Neural progenitor cell (in vitro differentiated cells): ENCODE measurements at regions not wholly inside any gene's neighbourhood (a gene's known extent, or its start where the extent isn't known, plus 50 kb on each side); places are given as distances from the start of the nearest gene placed in this dataset.
"Not testable (repeated sequence)": the region's sequence is repeated elsewhere in the genome, so short reads cannot be mapped to it uniquely, and the experiment has no call there.

Experiments used
- DNase-seq: peaks from one replicate; pipeline ENCODE4 v3.0.0-alpha.2; 2016; ENCODE audit warnings: low spot score
- H2AFZ ChIP-seq: fragments of 200-600 bp; sonication (generic); replicated peaks from 2 replicates; pipeline ENCODE4 v1.6.1; 2016; ENCODE audit warnings: antibody characterized with exemption
- H3F3A ChIP-seq: fragments of 200-600 bp; sonication (generic); 2 replicates; pipeline ENCODE4 v1.6.1; 2016; ENCODE audit warnings: antibody characterized with exemption, low read depth
- H3K27ac ChIP-seq: fragments of 200-600 bp; sonication (generic); 2 replicates; pipeline ENCODE4 v1.5.1; 2016; ENCODE audit warnings: mild to moderate bottlenecking
- H3K27me3 ChIP-seq: fragments of 200-600 bp; sonication (generic); 2 replicates; pipeline ENCODE4 v1.6.1; 2016; ENCODE audit warnings: mild to moderate bottlenecking, moderate library complexity
- H3K36me3 ChIP-seq: fragments of 200-600 bp; sonication (generic); 2 replicates; pipeline ENCODE4 v1.5.1; 2016
- H3K4me1 ChIP-seq: fragments of 200-600 bp; sonication (generic); 2 replicates; pipeline ENCODE4 v1.6.1; 2016; ENCODE audit warnings: mixed run types
- H3K4me2 ChIP-seq: fragments of 200-600 bp; sonication (generic); 2 replicates; pipeline ENCODE4 v1.6.1; 2016
- H3K4me3 ChIP-seq: fragments of 200-600 bp; sonication (generic); 2 replicates; pipeline ENCODE4 v1.5.1; 2016
- H3K79me2 ChIP-seq: fragments of 200-600 bp; sonication (generic); 2 replicates; pipeline ENCODE4 v1.6.1; 2016; ENCODE audit warnings: low read depth
- H3K9ac ChIP-seq: fragments of 200-600 bp; sonication (generic); 2 replicates; pipeline ENCODE4 v1.6.1; 2016
- H3K9me3 ChIP-seq: fragments of 200-600 bp; sonication (generic); 2 replicates; pipeline ENCODE4 v1.5.1; 2016; ENCODE audit warnings: low read depth
- H4K20me1 ChIP-seq: fragments of 200-600 bp; sonication (generic); 2 replicates; pipeline ENCODE4 v1.6.1; 2016; ENCODE audit warnings: low read depth
- H3K27ac Mint-ChIP-seq: 3 replicates; pipeline ENCODE4 v1.8.0; 2021; ENCODE audit warnings: mixed read lengths
- H3K27me3 Mint-ChIP-seq: 2 replicates; pipeline ENCODE4 v1.8.0; 2022; ENCODE audit warnings: low read depth, mild to moderate bottlenecking, inconsistent platforms, moderate library complexity, mixed read lengths; ENCODE audit not compliant: insufficient read depth
- H3K36me3 Mint-ChIP-seq: 3 replicates; pipeline ENCODE4 v1.8.0; 2021; ENCODE audit warnings: mixed read lengths
- H3K4me1 Mint-ChIP-seq: 3 replicates; pipeline ENCODE4 v1.8.0; 2021; ENCODE audit warnings: mixed read lengths
- H3K4me3 Mint-ChIP-seq: 3 replicates; pipeline ENCODE4 v1.8.0; 2021; ENCODE audit warnings: mild to moderate bottlenecking, moderate library complexity, mixed read lengths
- H3K9me3 Mint-ChIP-seq: 3 replicates; pipeline ENCODE4 v1.8.0; 2020; ENCODE audit warnings: mixed read lengths
- CTCF ChIP-seq: fragments of 200-600 bp; sonication (generic); IDR thresholded peaks from 2 replicates; pipeline ENCODE4 v1.5.1; 2017; ENCODE audit warnings: antibody characterized with exemption, mild to moderate bottlenecking
- EZH2 ChIP-seq: fragments of 200-600 bp; sonication (generic); IDR thresholded peaks from 2 replicates; pipeline ENCODE4 v1.6.1; 2017; ENCODE audit warnings: antibody characterized with exemption, mild to moderate bottlenecking, moderate library complexity
- EZH2phosphoT487 ChIP-seq: fragments of 200-600 bp; sonication (generic); IDR thresholded peaks from 2 replicates; pipeline ENCODE4 v1.6.1; 2017; ENCODE audit warnings: antibody characterized with exemption

GRCh38 chr7:15813448-15813847 lies 127.0 kb upstream of the MEOX2 start:
- Mint-ChIP-seq H3K27ac (no peak overlapping the region), H3K4me1 (no peaks in the 10 kb centered on the region), H3K9me3 (peaks cover 3% of the 10 kb centered on the region), H3K4me3 (no peak overlapping the region), H3K36me3 (no peaks in the 10 kb centered on the region), H3K27me3 (no peaks in the 10 kb centered on the region)
- no peak for TF ChIP-seq EZH2phosphoT487
- TF ChIP-seq CTCF: no peak
- no peak for TF ChIP-seq EZH2
- Histone ChIP-seq H3K27me3 (no peaks in the 10 kb centered on the region), H3K4me2 (no peak overlapping the region), H3K4me1 (no peaks in the 10 kb centered on the region), H3K27ac (no peak overlapping the region), H2AFZ (no peak overlapping the region), H3K9ac (no peak overlapping the region), H4K20me1 (no peaks in the 10 kb centered on the region), H3K4me3 (no peak overlapping the region), H3K36me3 (no peaks in the 10 kb centered on the region), H3K79me2 (no peaks in the 10 kb centered on the region), H3F3A (no peaks in the 10 kb centered on the region), H3K9me3 (no peaks in the 10 kb centered on the region)
- no peak for DNase-seq

- H3K4me2 ChIP-seq, H3K36me3 ChIP-seq, H3K9ac ChIP-seq, H3K9me3 ChIP-seq, H3K4me1 ChIP-seq, H3K79me2 ChIP-seq, H3K4me1 Mint-ChIP-seq, H2AFZ ChIP-seq, H3F3A ChIP-seq, H3K27me3 ChIP-seq, H3K9me3 Mint-ChIP-seq, H4K20me1 ChIP-seq, H3K27ac Mint-ChIP-seq, H3K4me3 Mint-ChIP-seq, DNase-seq, H3K27me3 Mint-ChIP-seq, H3K4me3 ChIP-seq, H3K36me3 Mint-ChIP-seq, H3K27ac ChIP-seq: not testable (repeated sequence)
Measured at GRCh38 chr7:15810383-15810782, 123.9 kb upstream of the MEOX2 start.

GRCh38 chr7:15809936-15810335 lies 123.5 kb upstream of the MEOX2 start:
- not testable (repeated sequence) for H3K79me2 ChIP-seq, H2AFZ ChIP-seq, H3K9me3 ChIP-seq, H3K9ac ChIP-seq, H3K4me3 ChIP-seq, H3K27me3 Mint-ChIP-seq, H3K4me3 Mint-ChIP-seq, H3K36me3 Mint-ChIP-seq, H3F3A ChIP-seq, H4K20me1 ChIP-seq, H3K4me1 Mint-ChIP-seq, H3K27ac ChIP-seq, H3K27ac Mint-ChIP-seq, H3K4me1 ChIP-seq, H3K4me2 ChIP-seq, H3K9me3 Mint-ChIP-seq, H3K27me3 ChIP-seq, H3K36me3 ChIP-seq, DNase-seq

GRCh38 chr7:15805891-15806290 lies 119.4 kb upstream of the MEOX2 start:
- no peak overlapping the region for H2AFZ ChIP-seq
- peaks cover 12% of the 10 kb centered on the region for H3K4me1 ChIP-seq
- H4K20me1 ChIP-seq: no peaks in the 10 kb centered on the region
- Mint-ChIP-seq H3K4me3 (no peak overlapping the region), H3K36me3 (no peaks in the 10 kb centered on the region), H3K27me3 (no peaks in the 10 kb centered on the region), H3K27ac (no peak overlapping the region), H3K9me3 (peaks cover 3% of the 10 kb centered on the region), H3K4me1 (peaks cover 7% of the 10 kb centered on the region)
- no peak overlapping the region for H3K27ac ChIP-seq
- TF ChIP-seq CTCF (no peak), EZH2phosphoT487 (no peak), EZH2 (no peak)
- no peak for DNase-seq
- no peak overlapping the region for H3K9ac ChIP-seq
- H3K36me3 ChIP-seq: no peaks in the 10 kb centered on the region
- H3K4me3 ChIP-seq: no peak overlapping the region
- no peaks in the 10 kb centered on the region for H3K9me3 ChIP-seq
- H3F3A ChIP-seq: no peaks in the 10 kb centered on the region
- H3K27me3 ChIP-seq: no peaks in the 10 kb centered on the region
- no peaks in the 10 kb centered on the region for H3K79me2 ChIP-seq
- H3K4me2 ChIP-seq: no peak overlapping the region
